K562 (cell line): ENCODE measurements at regions not wholly inside any gene's neighbourhood (a gene's known extent, or its start where the extent isn't known, plus 50 kb on each side); places are given as distances from the start of the nearest gene placed in this dataset.

Experiments
- ARID3A ChIP-seq: IDR thresholded peaks from 2 replicates; pipeline ENCODE4 v1.6.1; 2012; ENCODE audit warnings: low read depth, low read length, improper control_type of control experiment, borderline replicate concordance
- BCOR ChIP-seq: fragments of 450-650 bp; IDR thresholded peaks from 2 replicates; pipeline ENCODE4 v1.6.1; 2016
- CC2D1A ChIP-seq: fragments of 450-650 bp; IDR thresholded peaks from 2 replicates; pipeline ENCODE4 v1.6.1; 2017; ENCODE audit warnings: mild to moderate bottlenecking
- FOXK1 ChIP-seq: sonication (generic); formaldehyde crosslinking; IDR thresholded peaks from 2 replicates; pipeline ENCODE4 v1.8.0; 2022; ENCODE audit warnings: missing genetic modification reagents, mild to moderate bottlenecking, borderline replicate concordance
- FOXM1 ChIP-seq, 2 experiments: fragments of 450-650 bp in 1 of 2; sonication (generic) in 1 of 2; formaldehyde crosslinking in 1 of 2; IDR thresholded peaks; 2 replicates each; pipeline versions ENCODE4 v1.6.1 to v1.9.0; 2017 to 2022; ENCODE audit warnings: low read depth in 2 of 2, mild to moderate bottlenecking in 2 of 2, missing genetic modification reagents in 1 of 2, moderate library complexity in 1 of 2
- FUS ChIP-seq: fragments of 200-400 bp; formaldehyde crosslinking; optimal IDR thresholded peaks from 2 replicates; pipeline ENCODE3; 2017; ENCODE audit warnings: low read depth, low read length
- HDAC3 ChIP-seq: fragments of 450-650 bp; IDR thresholded peaks from 2 replicates; pipeline ENCODE4 v1.6.1; 2018; ENCODE audit warnings: borderline replicate concordance, mild to moderate bottlenecking, moderate library complexity; ENCODE audit not compliant: partially characterized antibody
- HDAC8 ChIP-seq: fragments of 450-650 bp; IDR thresholded peaks from 2 replicates; pipeline ENCODE4 v1.6.1; 2016; ENCODE audit warnings: mild to moderate bottlenecking, missing genetic modification characterization, moderate library complexity, missing compliant biosample characterization
- PATZ1 ChIP-seq: fragments of 250-450 bp; sonication (Bioruptor Pico); IDR thresholded peaks from 2 replicates; pipeline ENCODE4 v1.5.0; 2020; ENCODE audit warnings: mild to moderate bottlenecking, borderline replicate concordance
- PRPF4 ChIP-seq: fragments of 200-400 bp; formaldehyde crosslinking; IDR thresholded peaks from one replicate; pipeline ENCODE4 v1.6.1; 2017; ENCODE audit warnings: low read length, low read depth, mild to moderate bottlenecking; ENCODE audit not compliant: insufficient read depth, poor library complexity, severe bottlenecking
- SRSF3 ChIP-seq: fragments of 200-400 bp; formaldehyde crosslinking; IDR thresholded peaks from 2 replicates; pipeline ENCODE4 v1.6.1; 2016; ENCODE audit warnings: mild to moderate bottlenecking, low read length, moderate library complexity; ENCODE audit not compliant: insufficient read depth
- TEAD2 ChIP-seq: fragments of 450-650 bp; IDR thresholded peaks from 2 replicates; pipeline ENCODE4 v1.6.1; 2016; ENCODE audit warnings: missing genetic modification characterization, control low read depth, missing compliant biosample characterization
- TRIM24 ChIP-seq, 2 experiments: fragments of 450-650 bp; IDR thresholded peaks; 2 replicates each; pipeline ENCODE4 v1.6.1; 2016
- ZNF589 ChIP-seq: fragments of 200-800 bp; sonication (Bioruptor generic); IDR thresholded peaks from 2 replicates; pipeline ENCODE4 v1.6.1; 2016; ENCODE audit warnings: low read depth, missing genetic modification characterization, missing compliant biosample characterization
- ZNF79 ChIP-seq: fragments of 250-450 bp; sonication (Bioruptor Pico); IDR thresholded peaks from 2 replicates; pipeline ENCODE4 v1.4.0; 2020; ENCODE audit warnings: low read depth, mild to moderate bottlenecking, moderate library complexity
- TF ChIP-seq, protein P1 (sequence below): fragments of 450-650 bp; IDR thresholded peaks from 2 replicates; pipeline ENCODE4 v1.6.1; 2016; ENCODE audit warnings: missing biosample characterization, missing genetic modification characterization
- TF ChIP-seq, protein P2 (sequence below): fragments of 450-650 bp; IDR thresholded peaks from 2 replicates; pipeline ENCODE4 v1.7.1; 2018; ENCODE audit warnings: mild to moderate bottlenecking, low read depth; ENCODE audit not compliant: partially characterized antibody
- TF ChIP-seq, protein P3 (sequence below): fragments of 250-450 bp; sonication (Bioruptor Pico); IDR thresholded peaks from 2 replicates; pipeline ENCODE4 v1.4.0; 2020; ENCODE audit warnings: mild to moderate bottlenecking, moderate library complexity, borderline replicate concordance

DNA sequence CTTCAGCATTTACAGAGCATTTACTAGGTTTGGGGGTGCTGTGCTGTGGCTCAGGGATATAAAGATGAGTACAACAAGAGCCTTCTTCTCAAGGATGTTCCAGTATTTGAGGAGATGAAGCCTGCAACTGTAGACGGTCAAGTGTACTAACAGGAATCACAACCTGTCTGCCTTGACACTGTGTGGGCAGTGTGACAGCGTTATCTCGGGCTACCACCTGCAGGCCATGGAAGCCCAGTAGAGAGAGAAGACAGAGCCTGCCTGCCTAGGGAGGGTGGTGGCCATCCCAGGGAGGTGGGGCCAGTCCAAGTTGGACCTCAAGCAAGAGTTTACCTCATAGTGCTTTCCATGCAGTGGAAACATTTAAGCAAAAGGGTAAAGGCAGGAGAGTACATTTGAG lies 215.1 kb upstream of the ASIC2 start (continued):
- TF ChIP-seq, protein P1, sequence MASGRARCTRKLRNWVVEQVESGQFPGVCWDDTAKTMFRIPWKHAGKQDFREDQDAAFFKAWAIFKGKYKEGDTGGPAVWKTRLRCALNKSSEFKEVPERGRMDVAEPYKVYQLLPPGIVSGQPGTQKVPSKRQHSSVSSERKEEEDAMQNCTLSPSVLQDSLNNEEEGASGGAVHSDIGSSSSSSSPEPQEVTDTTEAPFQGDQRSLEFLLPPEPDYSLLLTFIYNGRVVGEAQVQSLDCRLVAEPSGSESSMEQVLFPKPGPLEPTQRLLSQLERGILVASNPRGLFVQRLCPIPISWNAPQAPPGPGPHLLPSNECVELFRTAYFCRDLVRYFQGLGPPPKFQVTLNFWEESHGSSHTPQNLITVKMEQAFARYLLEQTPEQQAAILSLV = no peak
- no peak for TF ChIP-seq ZNF79 (CRISPR knock-in tag)
- TF ChIP-seq PATZ1 (CRISPR knock-in tag) = no peak
- TF ChIP-seq FOXK1 = no peak
- no peak for TF ChIP-seq ARID3A
- no peak for TF ChIP-seq FUS
- TF ChIP-seq HDAC8 (tag) = no peak
- no peak for TF ChIP-seq ZNF589
- no peak for TF ChIP-seq TRIM24 (IDR thresholded peaks at IDR 0.05)
- no peak for TF ChIP-seq SRSF3
- TF ChIP-seq, protein P2, sequence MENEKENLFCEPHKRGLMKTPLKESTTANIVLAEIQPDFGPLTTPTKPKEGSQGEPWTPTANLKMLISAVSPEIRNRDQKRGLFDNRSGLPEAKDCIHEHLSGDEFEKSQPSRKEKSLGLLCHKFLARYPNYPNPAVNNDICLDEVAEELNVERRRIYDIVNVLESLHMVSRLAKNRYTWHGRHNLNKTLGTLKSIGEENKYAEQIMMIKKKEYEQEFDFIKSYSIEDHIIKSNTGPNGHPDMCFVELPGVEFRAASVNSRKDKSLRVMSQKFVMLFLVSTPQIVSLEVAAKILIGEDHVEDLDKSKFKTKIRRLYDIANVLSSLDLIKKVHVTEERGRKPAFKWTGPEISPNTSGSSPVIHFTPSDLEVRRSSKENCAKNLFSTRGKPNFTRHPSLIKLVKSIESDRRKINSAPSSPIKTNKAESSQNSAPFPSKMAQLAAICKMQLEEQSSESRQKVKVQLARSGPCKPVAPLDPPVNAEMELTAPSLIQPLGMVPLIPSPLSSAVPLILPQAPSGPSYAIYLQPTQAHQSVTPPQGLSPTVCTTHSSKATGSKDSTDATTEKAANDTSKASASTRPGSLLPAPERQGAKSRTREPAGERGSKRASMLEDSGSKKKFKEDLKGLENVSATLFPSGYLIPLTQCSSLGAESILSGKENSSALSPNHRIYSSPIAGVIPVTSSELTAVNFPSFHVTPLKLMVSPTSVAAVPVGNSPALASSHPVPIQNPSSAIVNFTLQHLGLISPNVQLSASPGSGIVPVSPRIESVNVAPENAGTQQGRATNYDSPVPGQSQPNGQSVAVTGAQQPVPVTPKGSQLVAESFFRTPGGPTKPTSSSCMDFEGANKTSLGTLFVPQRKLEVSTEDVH = no peak
- TF ChIP-seq BCOR = no peak
- no peak; the same call in 1 of the 2 replicates for TF ChIP-seq CC2D1A
- no peak for TF ChIP-seq HDAC3
- TF ChIP-seq, protein P3, sequence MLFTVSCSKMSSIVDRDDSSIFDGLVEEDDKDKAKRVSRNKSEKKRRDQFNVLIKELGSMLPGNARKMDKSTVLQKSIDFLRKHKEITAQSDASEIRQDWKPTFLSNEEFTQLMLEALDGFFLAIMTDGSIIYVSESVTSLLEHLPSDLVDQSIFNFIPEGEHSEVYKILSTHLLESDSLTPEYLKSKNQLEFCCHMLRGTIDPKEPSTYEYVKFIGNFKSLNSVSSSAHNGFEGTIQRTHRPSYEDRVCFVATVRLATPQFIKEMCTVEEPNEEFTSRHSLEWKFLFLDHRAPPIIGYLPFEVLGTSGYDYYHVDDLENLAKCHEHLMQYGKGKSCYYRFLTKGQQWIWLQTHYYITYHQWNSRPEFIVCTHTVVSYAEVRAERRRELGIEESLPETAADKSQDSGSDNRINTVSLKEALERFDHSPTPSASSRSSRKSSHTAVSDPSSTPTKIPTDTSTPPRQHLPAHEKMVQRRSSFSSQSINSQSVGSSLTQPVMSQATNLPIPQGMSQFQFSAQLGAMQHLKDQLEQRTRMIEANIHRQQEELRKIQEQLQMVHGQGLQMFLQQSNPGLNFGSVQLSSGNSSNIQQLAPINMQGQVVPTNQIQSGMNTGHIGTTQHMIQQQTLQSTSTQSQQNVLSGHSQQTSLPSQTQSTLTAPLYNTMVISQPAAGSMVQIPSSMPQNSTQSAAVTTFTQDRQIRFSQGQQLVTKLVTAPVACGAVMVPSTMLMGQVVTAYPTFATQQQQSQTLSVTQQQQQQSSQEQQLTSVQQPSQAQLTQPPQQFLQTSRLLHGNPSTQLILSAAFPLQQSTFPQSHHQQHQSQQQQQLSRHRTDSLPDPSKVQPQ (CRISPR knock-in tag) = no peak
- no peak for TF ChIP-seq TEAD2 (tag)
- no peak for TF ChIP-seq PRPF4
- no peak for TF ChIP-seq FOXM1 (IDR thresholded peaks at IDR 0.05; ENCODE audit: low read depth)
- no peak for TF ChIP-seq FOXM1 (CRISPR knock-in tag; IDR thresholded peaks at IDR 0.05; ENCODE audit: low read depth)
